K562 (cell line): ENCODE measurements at regions not wholly inside any gene's neighbourhood (a gene's known extent, or its start where the extent isn't known, plus 50 kb on each side); places are given as distances from the start of the nearest gene placed in this dataset.

Experiments
- ATAC-seq: fragments of 200-7000 bp; cut with Tn5 transposase; 3 replicates; pipeline ENCODE4 v1.9.1; 2020; ENCODE audit warnings: moderate library complexity
- BruUV-seq: library from RNA; stranded (reverse); fragments of 400-500 nt; replicated peaks from 2 replicates; lab custom pipeline; 2021; lab: Mats Ljungman, UMichigan
- CTCF ChIA-PET: fragments of 300-600 bp; formaldehyde crosslinking; extraction: SDS; loops from one replicate; lab custom pipeline; 2021; ENCODE audit warnings: low intra/inter-chr PET ratio; lab: Yijun Ruan, JAX
- POLR2A ChIA-PET: fragments of 300-600, 350-650 bp; sonication (Branson Sonifier 250); formaldehyde crosslinking; extraction: SDS; loops from one replicate; lab custom pipeline; 2021; ENCODE audit warnings: antibody characterized with exemption, inconsistent platforms; lab: Yijun Ruan, JAX
- DNase-seq, 4 experiments: peaks; one replicate each; pipeline versions ENCODE4 v3.0.0 to v3.0.0-alpha.2; 2011 to 2018; ENCODE audit warnings: low spot score in 3 of 4, mixed read lengths in 3 of 4; ENCODE audit errors: extremely low read depth in 1 of 4
- FAIRE-seq: peaks from 2 replicates; lab custom pipeline; 2011; peaks lifted over from hg19 to GRCh38; lab: Jason Lieb, UNC
- H2AFZ ChIP-seq: 2 replicates; pipeline ENCODE4 v1.6.0; 2011; ENCODE audit warnings: low read depth, low read length, control low read depth, inconsistent platforms
- H3K27ac ChIP-seq: fragments of 200-600 bp; 3 replicates; pipeline ENCODE4 v1.8.0; 2011; ENCODE audit warnings: low read depth, mild to moderate bottlenecking, control low read depth, inconsistent platforms, low read length, moderate library complexity, mixed read lengths; ENCODE audit errors: extremely low read depth
- H3K27me3 ChIP-seq, 2 experiments: fragments of 300-600 bp in 1 of 2; 2 replicates in 1 of 2; 3 replicates in 1 of 2; pipeline versions ENCODE4 v1.6.0 to v1.8.0; 2011; ENCODE audit warnings: inconsistent platforms in 2 of 2, low read length in 2 of 2, mild to moderate bottlenecking in 1 of 2, mixed read lengths in 1 of 2, moderate library complexity in 1 of 2; ENCODE audit not compliant: control insufficient read depth in 2 of 2, insufficient read depth in 2 of 2
- H3K36me3 ChIP-seq: fragments of 300-600 bp; 3 replicates; pipeline ENCODE4 v1.8.0; 2011; ENCODE audit warnings: mild to moderate bottlenecking, low read length, inconsistent platforms; ENCODE audit not compliant: control insufficient read depth, insufficient read depth
- H3K4me1 ChIP-seq, 2 experiments: fragments of 200-600 bp in 1 of 2; replicated peaks in 1 of 2; 2 replicates in 1 of 2; 3 replicates in 1 of 2; pipeline versions ENCODE4 v1.5.1 to v1.8.0; 2011; ENCODE audit warnings: inconsistent platforms in 2 of 2, low read length in 2 of 2, mild to moderate bottlenecking in 1 of 2, mixed read lengths in 1 of 2, moderate library complexity in 1 of 2; ENCODE audit not compliant: control insufficient read depth in 2 of 2, insufficient read depth in 2 of 2
- H3K4me2 ChIP-seq: 2 replicates; pipeline ENCODE4 v1.6.1; 2011; ENCODE audit warnings: low read length, control low read depth, inconsistent platforms, mixed read lengths; ENCODE audit not compliant: insufficient read depth
- H3K4me3 ChIP-seq: fragments of 200-600 bp; sonication (generic), shearing (Covaris generic); 2 replicates; pipeline ENCODE4 v1.5.1; 2016; ENCODE audit warnings: control low read depth, inconsistent platforms
- H3K79me2 ChIP-seq: fragments of 200-600 bp; 3 replicates; pipeline ENCODE4 v1.8.0; 2011; ENCODE audit warnings: low read length, inconsistent platforms; ENCODE audit not compliant: control insufficient read depth, insufficient read depth
- H3K9ac ChIP-seq, 2 experiments: 2 replicates each; pipeline versions ENCODE4 v1.6.0 to v1.6.1; 2011; ENCODE audit warnings: low read depth in 2 of 2, low read length in 2 of 2, control low read depth in 1 of 2, inconsistent platforms in 1 of 2, mild to moderate bottlenecking in 1 of 2, mixed read lengths in 1 of 2; ENCODE audit not compliant: insufficient read depth in 1 of 2
- H3K9me1 ChIP-seq: one replicate; pipeline ENCODE4 v1.6.0; 2011; ENCODE audit warnings: inconsistent platforms, mild to moderate bottlenecking, low read length, moderate library complexity; ENCODE audit not compliant: control insufficient read depth, insufficient read depth
- H3K9me3 ChIP-seq: replicated peaks from 2 replicates; pipeline ENCODE4 v1.5.1; 2011; ENCODE audit warnings: low read depth, low read length, inconsistent platforms; ENCODE audit not compliant: control insufficient read depth, insufficient read depth
- H4K20me1 ChIP-seq: replicated peaks from 2 replicates; pipeline ENCODE4 v1.6.1; 2011; ENCODE audit warnings: low read length, inconsistent platforms, mixed read lengths; ENCODE audit not compliant: control insufficient read depth, insufficient read depth
- BHLHE40 ChIP-seq: IDR thresholded peaks from 2 replicates; pipeline ENCODE4 v1.6.1; 2011; ENCODE audit warnings: low read length, improper control_type of control experiment
- FOSL1 ChIP-seq: fragments of 200-800 bp; sonication (Bioruptor generic); conservative IDR thresholded peaks from 2 replicates; pipeline ENCODE4 v1.6.1; 2016; ENCODE audit warnings: missing genetic modification characterization, missing compliant biosample characterization
- POLR2G ChIP-seq: fragments of 200-400 bp; formaldehyde crosslinking; IDR thresholded peaks from 2 replicates; pipeline ENCODE4 v1.6.1; 2017; ENCODE audit warnings: low read depth, mild to moderate bottlenecking, antibody characterized with exemption, low read length, moderate library complexity
- POLR2H ChIP-seq: IDR thresholded peaks from 2 replicates; pipeline ENCODE4 v1.6.1; 2016; ENCODE audit warnings: missing genetic modification characterization, low read depth, mild to moderate bottlenecking, control low read depth, missing compliant biosample characterization, moderate library complexity
- PRMT5 ChIP-seq: sonication (generic); formaldehyde crosslinking; IDR thresholded peaks from 2 replicates; pipeline ENCODE4 v1.5.0; 2020; ENCODE audit warnings: missing genetic modification reagents
- SIRT6 ChIP-seq: IDR thresholded peaks from one replicate; pipeline ENCODE4 v1.6.1; 2012; ENCODE audit warnings: low read depth, mild to moderate bottlenecking, control low read depth, inconsistent platforms, low read length, moderate library complexity
- SMAD2 ChIP-seq: fragments of 150-350 bp; IDR thresholded peaks from 2 replicates; pipeline ENCODE4 v1.6.1; 2014; ENCODE audit warnings: low read depth, mild to moderate bottlenecking, low read length
- TAL1 ChIP-seq: fragments of 450-650 bp; IDR thresholded peaks from 2 replicates; pipeline ENCODE4 v1.6.1; 2016; ENCODE audit warnings: mild to moderate bottlenecking
- TOE1 ChIP-seq, 2 experiments: fragments of 450-650 bp in 1 of 2; sonication (generic) in 1 of 2; formaldehyde crosslinking in 1 of 2; IDR thresholded peaks; 2 replicates each; pipeline versions ENCODE4 v1.7.1 to v1.8.0; 2016 to 2022; ENCODE audit warnings: borderline replicate concordance in 2 of 2, mild to moderate bottlenecking in 2 of 2, antibody characterized with exemption in 1 of 2, inconsistent platforms in 1 of 2, low read depth in 1 of 2, missing genetic modification reagents in 1 of 2, moderate library complexity in 1 of 2
- ZNF124 ChIP-seq: sonication (generic); formaldehyde crosslinking; IDR thresholded peaks from 2 replicates; pipeline ENCODE4 v1.8.1; 2022; ENCODE audit warnings: missing genetic modification reagents
- WGBS: fragments of 100-300 bp; shearing (Covaris generic); methylation state at CpG from one replicate; pipeline ENCODE4 v1.1.6; 2016; ENCODE audit warnings: low coverage, mixed read lengths; ENCODE audit not compliant: insufficient coverage; ENCODE audit errors: missing lambda C conversion rate; 5-methylcytosine and 5-hydroxymethylcytosine counted together
- in situ Hi-C: fragments of 300-500 bp; cut with MboI; formaldehyde crosslinking; loops from 4 replicates; pipeline ENCODE4 v1.15.0; 2018; ENCODE audit warnings: inconsistent platforms, mixed read lengths
- intact Hi-C: fragments of 100-400 bp; cut with micrococcal nuclease; formaldehyde crosslinking; loops from 2 replicates; pipeline ENCODE4 v1.14.2; 2022
- TF ChIP-seq, protein P1 (sequence below): IDR thresholded peaks from 2 replicates; pipeline ENCODE4 v1.6.1; 2014; ENCODE audit warnings: antibody characterized with exemption
- TF ChIP-seq, protein P2 (sequence below): fragments of 250-450 bp; sonication (Bioruptor Pico); IDR thresholded peaks from 2 replicates; pipeline ENCODE4 v1.8.0; 2021; ENCODE audit warnings: borderline replicate concordance, mild to moderate bottlenecking, moderate library complexity; ENCODE audit not compliant: poor library complexity, severe bottlenecking
- TF ChIP-seq, protein P3 (sequence below): fragments of 450-650 bp; formaldehyde crosslinking; IDR thresholded peaks from 2 replicates; pipeline ENCODE4 v1.4.0; 2020; ENCODE audit warnings: mild to moderate bottlenecking

- in situ Hi-C loops = no loop called here
- no peaks in the 10 kb centered on the region for H3K9me3 ChIP-seq
- H3K36me3 ChIP-seq = no peaks in the 10 kb centered on the region
- H3K4me2 ChIP-seq = no peak overlapping the region
- H3K27ac ChIP-seq = no peak overlapping the region
- H3K9me1 ChIP-seq = no peaks in the 10 kb centered on the region
- intact Hi-C loops = no loop called here
- no peak overlapping the region for H3K4me3 ChIP-seq
- POLR2A ChIA-PET = no interaction called here
- CTCF ChIA-PET = no interaction called here
- H4K20me1 ChIP-seq = no peaks in the 10 kb centered on the region
- H3K79me2 ChIP-seq = no peaks in the 10 kb centered on the region
- no TSS peak for BruUV-seq
- ATAC-seq = no peak
- H3K9ac ChIP-seq = no peak overlapping the region
- no peak for DNase-seq
- no peak overlapping the region for H2AFZ ChIP-seq
- no peak for TF ChIP-seq SIRT6
- TF ChIP-seq BHLHE40 = no peak
- H3K4me1 ChIP-seq = no peaks in the 10 kb centered on the region
- no peaks in the 10 kb centered on the region for H3K27me3 ChIP-seq
- FAIRE-seq = no peak
These were observed 351.2 kb upstream of the MAP3K7 start for GRCh38 chr6:90938122-90938521.

DNA sequence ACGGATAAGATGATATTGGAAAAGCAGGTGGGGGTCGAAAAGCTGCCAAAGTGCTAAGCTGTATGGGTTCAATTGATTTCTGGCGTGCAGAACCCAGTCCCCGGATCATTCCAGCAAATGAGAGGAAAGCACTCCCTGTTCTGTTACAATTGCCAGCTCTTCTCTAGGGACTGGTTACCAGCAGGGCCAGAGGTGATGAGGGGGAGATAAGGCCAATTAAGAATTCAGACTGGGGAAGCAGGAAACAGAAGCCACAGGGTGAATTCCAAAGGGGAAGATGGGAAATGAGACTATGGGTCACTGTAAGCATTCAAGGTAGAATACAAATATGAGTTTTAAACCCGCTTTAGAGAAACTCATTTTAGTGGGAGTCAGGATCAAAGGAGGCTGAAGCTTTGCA is 349.4 kb upstream of the MAP3K7 start:
- Histone ChIP-seq H3K4me1 (no peaks in the 10 kb centered on the region), H3K27me3 (no peaks in the 10 kb centered on the region), H3K9ac (no peak overlapping the region), H3K4me2 (no peak overlapping the region), H4K20me1 (no peaks in the 10 kb centered on the region), H2AFZ (no peak overlapping the region), H3K36me3 (no peaks in the 10 kb centered on the region), H3K27ac (no peak overlapping the region), H3K9me3 (no peaks in the 10 kb centered on the region), H3K79me2 (no peaks in the 10 kb centered on the region), H3K9me1 (no peaks in the 10 kb centered on the region), H3K4me3 (no peak overlapping the region)
- 2% methylated on average over 5 of the region's 5 CpGs for WGBS
- intact Hi-C loops (no loop called here), in situ Hi-C loops (no loop called here)
- no TSS peak for BruUV-seq
- DNase-seq = no peak
- no peak for FAIRE-seq
- no peak for ATAC-seq
- ChIA-PET CTCF (no interaction called here), POLR2A (no interaction called here)
- TF ChIP-seq, protein P1, sequence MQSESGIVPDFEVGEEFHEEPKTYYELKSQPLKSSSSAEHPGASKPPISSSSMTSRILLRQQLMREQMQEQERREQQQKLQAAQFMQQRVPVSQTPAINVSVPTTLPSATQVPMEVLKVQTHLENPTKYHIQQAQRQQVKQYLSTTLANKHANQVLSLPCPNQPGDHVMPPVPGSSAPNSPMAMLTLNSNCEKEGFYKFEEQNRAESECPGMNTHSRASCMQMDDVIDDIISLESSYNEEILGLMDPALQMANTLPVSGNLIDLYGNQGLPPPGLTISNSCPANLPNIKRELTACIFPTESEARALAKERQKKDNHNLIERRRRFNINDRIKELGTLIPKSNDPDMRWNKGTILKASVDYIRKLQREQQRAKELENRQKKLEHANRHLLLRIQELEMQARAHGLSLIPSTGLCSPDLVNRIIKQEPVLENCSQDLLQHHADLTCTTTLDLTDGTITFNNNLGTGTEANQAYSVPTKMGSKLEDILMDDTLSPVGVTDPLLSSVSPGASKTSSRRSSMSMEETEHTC = no peak
- TF ChIP-seq PRMT5 (CRISPR knock-in tag) (no peak), POLR2G (no peak), POLR2H (tag) (no peak), TOE1 (IDR thresholded peaks at IDR 0.05; ENCODE audit: borderline replicate concordance) (no peak), TOE1 (CRISPR knock-in tag; IDR thresholded peaks at IDR 0.05; ENCODE audit: borderline replicate concordance, low read depth) (no peak), SMAD2 (no peak), FOSL1 (tag) (no peak), ZNF124 (CRISPR knock-in tag) (no peak), TAL1 (no peak)
- TF ChIP-seq, protein P2, sequence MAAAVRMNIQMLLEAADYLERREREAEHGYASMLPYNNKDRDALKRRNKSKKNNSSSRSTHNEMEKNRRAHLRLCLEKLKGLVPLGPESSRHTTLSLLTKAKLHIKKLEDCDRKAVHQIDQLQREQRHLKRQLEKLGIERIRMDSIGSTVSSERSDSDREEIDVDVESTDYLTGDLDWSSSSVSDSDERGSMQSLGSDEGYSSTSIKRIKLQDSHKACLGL (CRISPR knock-in tag) = no peak
- TF ChIP-seq, protein P3, sequence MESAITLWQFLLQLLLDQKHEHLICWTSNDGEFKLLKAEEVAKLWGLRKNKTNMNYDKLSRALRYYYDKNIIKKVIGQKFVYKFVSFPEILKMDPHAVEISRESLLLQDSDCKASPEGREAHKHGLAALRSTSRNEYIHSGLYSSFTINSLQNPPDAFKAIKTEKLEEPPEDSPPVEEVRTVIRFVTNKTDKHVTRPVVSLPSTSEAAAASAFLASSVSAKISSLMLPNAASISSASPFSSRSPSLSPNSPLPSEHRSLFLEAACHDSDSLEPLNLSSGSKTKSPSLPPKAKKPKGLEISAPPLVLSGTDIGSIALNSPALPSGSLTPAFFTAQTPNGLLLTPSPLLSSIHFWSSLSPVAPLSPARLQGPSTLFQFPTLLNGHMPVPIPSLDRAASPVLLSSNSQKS (CRISPR knock-in tag) = no peak
